Endothelial cell (in vitro differentiated cells): ENCODE measurements at regions not wholly inside any gene's neighbourhood (a gene's known extent, or its start where the extent isn't known, plus 50 kb on each side); places are given as distances from the start of the nearest gene placed in this dataset.

ENCODE experiments used
- DNase-seq: peaks from one replicate; pipeline ENCODE4 v3.0.0; 2021; ENCODE audit warnings: low spot score
- H3K27ac Mint-ChIP-seq: one replicate; pipeline ENCODE4 v1.8.0; 2021; ENCODE audit warnings: mixed read lengths, inconsistent platforms; ENCODE audit not compliant: unreplicated experiment
- H3K27me3 Mint-ChIP-seq: one replicate; pipeline ENCODE4 v1.8.0; 2021; ENCODE audit warnings: mild to moderate bottlenecking, moderate library complexity, mixed read lengths, inconsistent platforms; ENCODE audit not compliant: unreplicated experiment
- H3K36me3 Mint-ChIP-seq: one replicate; pipeline ENCODE4 v1.8.0; 2021; ENCODE audit warnings: mild to moderate bottlenecking, low read depth, mixed read lengths, inconsistent platforms; ENCODE audit not compliant: unreplicated experiment
- H3K4me1 Mint-ChIP-seq: one replicate; pipeline ENCODE4 v1.8.0; 2021; ENCODE audit warnings: mild to moderate bottlenecking, mixed read lengths, inconsistent platforms; ENCODE audit not compliant: unreplicated experiment
- H3K4me3 Mint-ChIP-seq: one replicate; pipeline ENCODE4 v1.8.0; 2021; ENCODE audit warnings: mild to moderate bottlenecking, mixed read lengths, inconsistent platforms; ENCODE audit not compliant: unreplicated experiment
- H3K9me3 Mint-ChIP-seq: one replicate; pipeline ENCODE4 v1.8.0; 2021; ENCODE audit warnings: mixed read lengths, inconsistent platforms; ENCODE audit not compliant: unreplicated experiment
- TF ChIP-seq, protein P1 (sequence below): fragments of 200-600 bp; sonication (generic); IDR thresholded peaks from one replicate; pipeline ENCODE4 v1.5.0; 2021; ENCODE audit warnings: antibody characterized with exemption; ENCODE audit not compliant: unreplicated experiment

DNA sequence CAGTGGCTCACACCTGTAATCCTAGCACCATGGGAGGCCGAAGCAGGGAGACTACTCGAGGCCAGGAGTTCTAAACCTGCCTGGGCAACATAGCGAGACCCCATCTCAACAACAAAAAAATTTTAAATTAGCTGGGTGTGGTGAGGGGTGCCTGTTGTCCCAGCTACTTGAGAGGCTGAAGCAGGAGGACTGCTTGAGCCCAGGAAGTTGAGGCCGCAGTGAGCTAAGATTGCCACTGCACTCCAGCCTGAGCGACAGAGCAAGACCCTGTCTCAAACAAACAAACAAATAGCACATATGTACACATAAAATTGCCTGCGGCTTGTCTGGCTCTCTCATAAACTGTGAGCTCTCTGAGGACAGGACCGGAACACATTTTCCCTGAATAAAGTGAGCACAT lies 106.3 kb downstream of the BANF2 start:
- TF ChIP-seq, protein P1, sequence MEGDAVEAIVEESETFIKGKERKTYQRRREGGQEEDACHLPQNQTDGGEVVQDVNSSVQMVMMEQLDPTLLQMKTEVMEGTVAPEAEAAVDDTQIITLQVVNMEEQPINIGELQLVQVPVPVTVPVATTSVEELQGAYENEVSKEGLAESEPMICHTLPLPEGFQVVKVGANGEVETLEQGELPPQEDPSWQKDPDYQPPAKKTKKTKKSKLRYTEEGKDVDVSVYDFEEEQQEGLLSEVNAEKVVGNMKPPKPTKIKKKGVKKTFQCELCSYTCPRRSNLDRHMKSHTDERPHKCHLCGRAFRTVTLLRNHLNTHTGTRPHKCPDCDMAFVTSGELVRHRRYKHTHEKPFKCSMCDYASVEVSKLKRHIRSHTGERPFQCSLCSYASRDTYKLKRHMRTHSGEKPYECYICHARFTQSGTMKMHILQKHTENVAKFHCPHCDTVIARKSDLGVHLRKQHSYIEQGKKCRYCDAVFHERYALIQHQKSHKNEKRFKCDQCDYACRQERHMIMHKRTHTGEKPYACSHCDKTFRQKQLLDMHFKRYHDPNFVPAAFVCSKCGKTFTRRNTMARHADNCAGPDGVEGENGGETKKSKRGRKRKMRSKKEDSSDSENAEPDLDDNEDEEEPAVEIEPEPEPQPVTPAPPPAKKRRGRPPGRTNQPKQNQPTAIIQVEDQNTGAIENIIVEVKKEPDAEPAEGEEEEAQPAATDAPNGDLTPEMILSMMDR = no peak
- Mint-ChIP-seq H3K27me3 (peaks cover 2% of the 10 kb centered on the region), H3K9me3 (no peaks in the 10 kb centered on the region), H3K27ac (no peak overlapping the region), H3K4me1 (no peaks in the 10 kb centered on the region), H3K36me3 (no peaks in the 10 kb centered on the region), H3K4me3 (no peak overlapping the region)
- no peak for DNase-seq

DNA sequence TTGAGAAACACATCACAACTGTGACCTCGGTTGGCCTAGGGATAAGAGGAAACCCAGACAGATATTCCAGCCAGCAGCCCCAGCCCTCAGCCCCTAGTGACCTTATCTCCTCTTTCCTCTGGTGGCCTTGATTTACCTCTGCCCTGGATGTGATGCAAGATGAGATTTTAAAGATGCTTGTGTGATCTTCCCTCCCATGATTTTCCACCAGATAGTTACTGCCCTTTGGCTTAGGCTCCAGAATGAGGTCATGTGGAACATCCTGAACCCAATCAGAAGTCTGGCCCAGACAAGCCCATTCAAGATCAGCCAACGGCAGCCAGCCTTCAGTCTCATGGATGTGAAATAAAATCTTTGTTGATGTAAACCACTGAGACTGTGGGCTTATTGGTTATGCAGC lies 104.0 kb downstream of the BANF2 start:
- no peak overlapping the region for H3K27ac Mint-ChIP-seq
- no peak overlapping the region for H3K4me3 Mint-ChIP-seq
- TF ChIP-seq, protein P1 = no peak
- H3K36me3 Mint-ChIP-seq = peaks cover under 1% of the 10 kb centered on the region
- no peak for DNase-seq
- H3K9me3 Mint-ChIP-seq = peaks cover 10% of the 10 kb centered on the region
- peaks cover 4% of the 10 kb centered on the region for H3K27me3 Mint-ChIP-seq
- no peaks in the 10 kb centered on the region for H3K4me1 Mint-ChIP-seq

DNA sequence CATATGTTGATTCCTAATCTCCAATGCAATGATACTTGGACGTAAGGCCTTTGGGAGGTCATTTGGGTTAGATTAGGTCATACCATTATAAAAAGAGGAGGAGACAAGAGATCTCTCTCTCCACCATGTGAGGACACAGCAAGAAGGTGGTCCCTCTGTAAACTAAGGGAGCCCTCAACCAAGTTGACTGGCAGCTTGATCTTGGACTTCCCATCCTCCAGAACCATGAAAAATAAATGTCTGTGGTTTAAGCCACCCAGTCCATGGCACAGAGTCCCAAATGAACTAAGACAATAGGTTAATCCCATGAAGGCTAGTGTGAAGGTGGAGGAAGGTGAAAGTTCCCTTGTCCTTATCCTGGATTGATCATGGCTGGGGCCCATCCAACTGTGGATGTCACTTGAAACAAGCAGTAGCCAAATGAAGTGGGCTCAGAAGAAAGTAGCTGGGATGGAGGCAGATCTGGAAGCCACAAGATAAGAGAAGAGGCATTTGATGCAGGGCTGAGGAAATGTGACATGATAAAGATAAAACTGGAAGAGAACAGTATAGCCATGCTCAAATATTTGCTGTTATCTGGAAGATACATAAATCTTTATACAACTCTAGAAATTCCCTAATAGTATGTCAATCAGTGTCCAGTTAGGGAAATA lies 99.9 kb downstream of the BANF2 start:
- TF ChIP-seq, protein P1 = no peak
- Mint-ChIP-seq H3K4me3 (no peak overlapping the region), H3K9me3 (peaks cover 10% of the 10 kb centered on the region), H3K27ac (no peak overlapping the region), H3K27me3 (peaks cover 7% of the 10 kb centered on the region), H3K4me1 (no peaks in the 10 kb centered on the region), H3K36me3 (peaks cover 3% of the 10 kb centered on the region)
- DNase-seq = no peak

DNA sequence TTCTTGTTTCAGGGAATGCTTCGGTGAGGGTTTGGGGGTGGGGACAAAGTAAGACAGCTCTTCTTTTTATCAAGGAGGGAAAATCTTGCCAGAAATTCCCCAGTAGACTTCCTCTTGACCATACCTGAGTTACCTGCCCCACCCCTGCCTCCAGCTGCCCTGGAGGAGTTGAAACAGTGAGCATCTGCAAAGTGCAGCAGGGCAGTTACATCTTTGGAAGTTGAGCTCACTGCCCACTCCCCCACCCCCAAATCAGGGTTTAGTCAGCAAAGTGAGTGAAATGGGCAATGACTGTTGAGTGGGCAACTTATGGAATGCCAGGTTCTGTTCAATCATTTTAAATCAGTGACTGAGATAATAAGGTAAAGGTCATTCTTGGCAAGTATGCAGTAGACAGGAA lies 98.8 kb downstream of the BANF2 start:
- Mint-ChIP-seq H3K27ac (no peak overlapping the region), H3K27me3 (peaks cover 7% of the 10 kb centered on the region)

DNA sequence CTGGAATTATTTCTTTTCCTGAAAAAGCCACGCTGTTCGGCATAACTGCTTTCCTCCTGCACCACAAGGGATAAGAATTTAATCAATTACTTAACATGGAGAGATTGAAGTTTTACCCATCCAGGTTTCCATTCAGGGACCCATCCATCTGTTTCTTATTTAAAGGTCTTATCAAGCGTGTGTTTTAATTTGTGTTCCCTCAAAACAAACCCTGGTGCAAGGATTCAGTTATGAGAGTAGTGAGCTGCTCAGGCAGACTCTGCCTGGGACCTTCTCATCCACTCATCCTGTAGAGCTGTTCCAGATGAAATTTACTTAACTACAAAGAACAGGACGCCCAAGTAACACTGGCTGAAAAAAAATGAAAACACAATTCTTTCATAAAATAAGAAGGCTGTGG lies 97.8 kb downstream of the BANF2 start:
- peaks cover 3% of the 10 kb centered on the region for H3K36me3 Mint-ChIP-seq
- TF ChIP-seq, protein P1 = no peak
- no peak overlapping the region for H3K4me3 Mint-ChIP-seq
- no peak overlapping the region for H3K27ac Mint-ChIP-seq
- H3K4me1 Mint-ChIP-seq = no peaks in the 10 kb centered on the region
- H3K27me3 Mint-ChIP-seq = peaks cover 7% of the 10 kb centered on the region
- peaks cover 10% of the 10 kb centered on the region for H3K9me3 Mint-ChIP-seq
- no peak for DNase-seq

More for the DNA sequence above, 98.8 kb downstream of the BANF2 start:
- no peaks in the 10 kb centered on the region for H3K4me1 Mint-ChIP-seq
- TF ChIP-seq, protein P1 = no peak
- peaks cover 3% of the 10 kb centered on the region for H3K36me3 Mint-ChIP-seq
- H3K4me3 Mint-ChIP-seq = no peak overlapping the region
- H3K9me3 Mint-ChIP-seq = peaks cover 10% of the 10 kb centered on the region
- DNase-seq = no peak
